GM20000 (cell line): ENCODE measurements at regions not wholly inside any gene's neighbourhood (a gene's known extent, or its start where the extent isn't known, plus 50 kb on each side); places are given as distances from the start of the nearest gene placed in this dataset.

ENCODE experiments used
- DNase-seq: peaks from one replicate; pipeline ENCODE4 v3.0.0; 2012; ENCODE audit warnings: low spot score
- TF ChIP-seq, protein P1 (sequence below): IDR thresholded peaks from 2 replicates; pipeline ENCODE4 v1.5.1; 2012; ENCODE audit warnings: mild to moderate bottlenecking, control low read depth; ENCODE audit errors: extremely low read depth, missing control alignments

DNA sequence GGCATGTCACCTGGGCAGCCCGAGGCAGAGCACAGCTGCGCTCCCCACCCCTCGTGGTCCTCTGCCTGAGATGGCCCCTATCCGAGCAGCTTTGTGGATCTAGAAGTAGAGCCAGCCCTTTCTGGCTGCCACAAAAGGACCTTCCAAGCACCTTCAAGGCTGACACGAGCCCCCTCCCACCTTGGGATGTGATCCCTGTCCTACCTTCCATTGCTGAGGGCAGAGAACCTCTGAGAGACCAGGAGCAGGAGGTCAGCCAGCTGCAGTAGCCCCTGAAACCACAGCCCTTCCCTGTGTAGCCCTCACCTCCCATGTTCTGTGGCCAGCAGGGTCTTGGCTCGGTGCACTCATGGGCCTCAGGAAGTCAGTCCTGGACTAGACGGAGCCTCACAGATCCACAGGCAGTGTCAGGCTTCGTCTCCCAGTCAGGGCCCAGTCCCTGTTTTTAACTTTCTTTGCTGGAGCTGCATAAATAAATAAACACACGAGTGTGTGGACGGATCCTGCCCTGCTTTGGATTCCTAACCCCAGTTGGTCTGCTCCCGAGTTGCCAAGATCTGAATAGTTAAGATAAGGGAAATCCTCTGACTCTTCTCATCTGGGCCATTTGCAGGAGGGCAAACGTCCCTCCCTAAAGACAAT is 507.7 kb downstream of the PREX1 start:
- DNase-seq = no peak
- TF ChIP-seq, protein P1, sequence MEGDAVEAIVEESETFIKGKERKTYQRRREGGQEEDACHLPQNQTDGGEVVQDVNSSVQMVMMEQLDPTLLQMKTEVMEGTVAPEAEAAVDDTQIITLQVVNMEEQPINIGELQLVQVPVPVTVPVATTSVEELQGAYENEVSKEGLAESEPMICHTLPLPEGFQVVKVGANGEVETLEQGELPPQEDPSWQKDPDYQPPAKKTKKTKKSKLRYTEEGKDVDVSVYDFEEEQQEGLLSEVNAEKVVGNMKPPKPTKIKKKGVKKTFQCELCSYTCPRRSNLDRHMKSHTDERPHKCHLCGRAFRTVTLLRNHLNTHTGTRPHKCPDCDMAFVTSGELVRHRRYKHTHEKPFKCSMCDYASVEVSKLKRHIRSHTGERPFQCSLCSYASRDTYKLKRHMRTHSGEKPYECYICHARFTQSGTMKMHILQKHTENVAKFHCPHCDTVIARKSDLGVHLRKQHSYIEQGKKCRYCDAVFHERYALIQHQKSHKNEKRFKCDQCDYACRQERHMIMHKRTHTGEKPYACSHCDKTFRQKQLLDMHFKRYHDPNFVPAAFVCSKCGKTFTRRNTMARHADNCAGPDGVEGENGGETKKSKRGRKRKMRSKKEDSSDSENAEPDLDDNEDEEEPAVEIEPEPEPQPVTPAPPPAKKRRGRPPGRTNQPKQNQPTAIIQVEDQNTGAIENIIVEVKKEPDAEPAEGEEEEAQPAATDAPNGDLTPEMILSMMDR = no peak

DNA sequence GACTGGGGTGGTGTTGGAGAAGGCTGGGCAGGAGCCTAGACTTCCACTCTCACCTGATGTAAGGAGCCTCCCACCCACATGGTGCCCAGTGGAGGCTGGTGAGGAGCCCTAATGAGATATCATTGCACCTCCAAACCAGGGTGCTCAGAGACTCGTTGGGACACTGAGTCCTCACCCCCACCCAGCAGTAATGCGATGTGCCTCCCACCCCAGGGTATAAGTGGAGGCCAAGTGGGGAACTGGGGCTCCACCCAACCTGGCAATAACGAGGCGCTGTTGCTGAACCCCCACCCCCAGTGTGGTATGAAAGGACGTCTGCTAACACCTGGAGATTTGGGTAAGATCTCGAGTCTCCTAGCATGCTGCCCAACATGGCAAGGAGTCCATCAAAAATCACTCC is 510.2 kb downstream of the PREX1 start:
- DNase-seq = no peak
- TF ChIP-seq, protein P1 = no peak

DNA sequence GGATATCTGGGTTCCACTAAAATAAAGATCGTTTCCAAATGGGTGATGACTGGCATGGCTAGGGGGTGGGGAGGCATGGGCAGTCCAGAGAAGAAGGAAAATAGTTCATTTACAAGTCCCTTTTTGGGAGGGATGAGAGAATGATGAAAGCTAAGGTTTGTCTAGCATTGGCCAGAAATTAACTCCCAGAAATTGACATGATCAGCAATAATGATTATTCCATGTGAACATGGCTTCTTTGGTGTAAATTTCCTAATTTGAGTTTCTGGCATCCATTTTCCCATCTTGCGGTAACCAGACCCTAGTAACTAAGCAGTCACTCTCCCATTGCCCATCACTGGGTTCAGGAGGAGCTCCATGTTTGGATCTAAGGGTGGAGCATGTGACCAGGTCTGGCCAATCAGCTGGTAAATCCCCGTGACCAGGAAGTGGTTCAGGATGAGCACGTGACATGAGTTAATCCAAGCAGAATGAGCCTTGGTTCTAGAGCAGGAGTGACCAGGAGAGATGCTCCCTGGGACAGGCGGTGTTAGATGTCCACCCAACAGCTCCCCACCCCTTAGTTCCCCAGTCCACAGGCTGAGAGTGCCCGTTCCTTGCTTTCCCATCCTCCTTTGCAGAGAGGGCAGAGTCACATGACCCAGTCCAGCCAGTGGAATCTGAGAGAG is 512.7 kb downstream of the PREX1 start:
- TF ChIP-seq, protein P1 = no peak
- no peak for DNase-seq

DNA sequence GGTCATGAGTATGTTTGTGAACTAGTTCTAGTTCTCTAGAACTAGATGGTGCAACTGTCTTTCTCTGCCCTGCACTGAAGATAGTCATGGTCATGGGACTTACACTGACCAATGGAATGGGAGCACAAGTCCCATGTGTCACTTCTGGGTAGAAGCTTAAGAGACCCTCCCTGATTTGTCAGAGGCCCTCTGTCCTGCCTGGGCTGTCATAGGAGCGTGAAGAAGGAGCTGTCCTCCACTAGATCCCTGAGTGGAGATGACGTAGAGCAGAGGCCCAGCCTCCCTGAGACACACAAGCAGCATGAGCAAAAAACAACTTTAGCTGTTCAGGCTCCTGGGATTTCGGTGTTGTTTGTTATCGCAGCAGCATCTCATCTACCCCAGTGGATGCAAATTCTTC is 514.5 kb downstream of the PREX1 start:
- no peak for DNase-seq
- TF ChIP-seq, protein P1 = no peak

DNA sequence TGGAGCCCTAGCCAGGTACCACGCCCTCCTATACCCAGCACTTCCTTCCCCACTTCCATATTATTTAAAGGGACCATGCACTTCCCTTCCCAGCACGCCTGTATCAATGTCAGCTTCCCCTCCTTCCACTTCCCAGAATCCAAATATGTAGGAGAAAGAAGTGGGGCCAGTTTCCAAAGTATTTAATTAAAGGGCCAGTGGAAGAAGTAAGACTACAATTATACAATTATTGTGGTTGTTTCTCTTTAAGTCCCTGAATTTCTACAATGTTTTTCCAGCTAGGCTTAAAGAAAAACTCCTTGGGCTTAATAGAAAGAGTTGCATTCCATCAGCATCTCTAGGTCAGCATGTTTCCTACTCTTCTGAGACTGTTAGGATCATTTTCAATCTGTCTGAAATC is 515.8 kb downstream of the PREX1 start:
- TF ChIP-seq, protein P1 = no peak
- no peak for DNase-seq

DNA sequence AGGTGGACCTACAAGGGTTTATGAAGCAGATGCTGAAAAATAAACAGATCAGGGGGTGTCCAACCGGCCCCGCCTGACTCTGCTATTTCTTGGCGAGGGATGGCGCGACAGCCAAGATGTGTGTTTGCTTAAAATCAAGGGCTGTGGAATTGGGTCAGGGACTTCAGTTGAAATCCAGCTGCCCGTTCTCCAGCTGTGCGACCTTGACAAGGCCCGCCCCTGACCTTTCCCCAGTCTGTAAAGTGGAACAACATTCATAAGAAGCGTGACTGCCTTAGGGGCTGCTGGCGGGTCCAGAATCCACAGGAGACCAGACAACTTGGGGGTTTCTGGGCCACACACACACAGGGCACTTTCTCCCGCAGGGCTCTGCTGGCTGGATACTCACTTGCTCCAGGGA is 517.5 kb downstream of the PREX1 start:
- TF ChIP-seq, protein P1 = no peak
- no peak for DNase-seq

DNA sequence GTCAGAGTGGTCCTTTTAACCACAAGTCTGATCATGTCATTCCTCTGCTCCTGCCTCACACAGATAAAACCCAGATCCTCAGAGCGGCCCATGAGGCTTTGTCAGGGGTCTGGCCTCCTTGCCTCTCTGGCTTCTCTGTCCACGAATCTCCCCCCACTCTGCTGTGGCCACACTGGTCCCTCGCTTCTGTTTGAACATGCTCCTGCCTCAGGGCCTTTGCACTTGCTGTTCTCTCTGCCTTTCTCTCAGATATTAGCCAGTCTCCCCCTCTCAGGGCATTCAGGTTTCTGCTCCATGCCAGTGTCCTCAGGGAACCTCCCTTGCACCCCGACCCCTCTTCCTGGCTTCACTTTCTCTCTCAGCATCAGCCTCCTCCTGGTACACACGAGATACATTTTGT is 518.5 kb downstream of the PREX1 start:
- TF ChIP-seq, protein P1 = no peak

More for the DNA sequence above, 518.5 kb downstream of the PREX1 start:
- no peak for DNase-seq
